GM19463 (cell line): ENCODE measurements at regions not wholly inside any gene's neighbourhood (a gene's known extent, or its start where the extent isn't known, plus 50 kb on each side); places are given as distances from the start of the nearest gene placed in this dataset.
A peak's percentile ranks its signal among the peaks of the same experiment; 100 is the strongest.
"Not testable (repeated sequence)": the region's sequence is repeated elsewhere in the genome, so short reads cannot be mapped to it uniquely, and the experiment has no call there.

Experiments
- ATAC-seq: cut with Tn5 transposase; IDR thresholded peaks from one replicate; pipeline ENCODE4 v1.9.1; 2021; ENCODE audit warnings: mild to moderate bottlenecking, moderate library complexity; ENCODE audit not compliant: unreplicated experiment

DNA sequence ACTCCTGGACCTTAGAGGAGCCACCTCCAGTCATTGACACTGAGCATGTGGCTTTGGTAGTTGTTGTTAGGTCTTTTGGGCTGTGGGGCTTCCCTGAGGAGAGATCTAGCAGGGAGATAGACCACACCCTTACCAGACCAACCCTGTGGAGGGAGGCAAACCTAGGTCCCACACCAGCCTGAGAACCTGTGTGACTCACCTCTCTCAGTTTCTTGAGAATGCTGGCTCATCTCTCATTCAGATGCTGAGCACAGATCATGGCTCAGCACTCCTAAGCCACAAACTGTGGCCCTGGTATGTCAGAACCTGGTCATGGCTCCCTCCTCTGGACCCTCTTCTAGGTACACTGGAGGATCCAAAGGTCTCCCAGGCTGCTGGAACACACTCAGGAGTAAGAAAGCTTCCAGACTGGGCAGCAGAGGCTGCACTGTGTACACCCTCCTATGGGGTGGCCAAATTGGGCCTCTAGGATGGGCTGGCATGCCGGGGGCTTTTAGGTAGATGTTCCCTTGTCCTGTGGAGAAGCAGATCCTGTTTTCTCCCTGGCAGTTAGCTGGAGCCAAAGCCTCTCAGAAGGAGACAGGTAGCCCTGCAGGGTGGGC is 1294.5 kb downstream of the KHDRBS2 start:
- no peak for ATAC-seq

DNA sequence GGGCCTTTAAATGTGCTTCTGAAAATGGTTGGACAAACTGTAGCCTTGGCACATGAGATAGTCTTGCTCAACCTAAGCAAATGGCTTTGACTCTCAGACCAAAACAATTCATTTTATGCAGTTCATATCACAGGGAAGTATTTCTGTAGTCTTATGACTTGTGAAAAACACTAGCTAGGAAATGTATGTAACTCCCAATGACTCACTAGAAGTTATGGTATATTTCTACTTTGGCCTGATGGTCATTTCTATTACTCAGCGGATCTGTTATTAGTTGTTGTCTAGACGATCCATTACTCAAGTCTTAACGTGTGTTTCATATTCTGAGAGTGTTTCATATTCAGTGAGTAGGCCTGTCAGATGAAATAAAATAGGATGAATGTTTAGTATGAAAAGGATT is 1333.5 kb downstream of the KHDRBS2 start:
- no peak for ATAC-seq

DNA sequence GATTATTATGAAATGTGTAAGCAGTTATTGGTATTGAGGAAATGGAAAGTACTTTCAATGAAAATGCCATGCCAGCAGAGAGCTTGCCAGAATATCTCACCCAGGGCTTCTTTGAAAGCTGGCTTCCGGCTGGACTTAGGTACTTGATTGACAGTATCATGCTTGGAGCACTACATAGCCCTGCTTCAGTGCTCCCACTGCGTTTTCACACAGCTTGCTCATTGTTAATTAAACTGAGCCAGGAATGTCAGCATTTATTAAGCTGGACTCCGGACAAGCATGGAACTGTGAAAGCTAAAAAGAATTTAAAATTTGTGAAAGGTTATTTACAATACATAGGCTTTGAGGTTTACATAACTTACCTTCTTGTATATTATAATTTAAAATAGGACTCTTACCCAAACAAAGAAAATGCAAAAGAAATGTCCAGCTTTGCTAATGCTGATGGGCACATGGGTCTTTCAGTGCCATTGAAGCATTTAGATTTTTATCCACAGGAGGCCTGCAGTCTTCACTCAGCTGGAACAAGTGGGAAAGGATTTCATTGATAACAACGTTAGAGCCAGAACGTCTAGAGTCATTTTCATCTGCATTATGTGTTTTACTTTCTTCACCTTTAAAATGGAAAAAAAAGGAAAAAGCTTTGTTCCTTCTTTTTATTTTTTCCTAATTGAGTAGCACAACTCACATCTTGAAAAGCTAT is 1335.7 kb downstream of the KHDRBS2 start:
- not testable (repeated sequence) for ATAC-seq

DNA sequence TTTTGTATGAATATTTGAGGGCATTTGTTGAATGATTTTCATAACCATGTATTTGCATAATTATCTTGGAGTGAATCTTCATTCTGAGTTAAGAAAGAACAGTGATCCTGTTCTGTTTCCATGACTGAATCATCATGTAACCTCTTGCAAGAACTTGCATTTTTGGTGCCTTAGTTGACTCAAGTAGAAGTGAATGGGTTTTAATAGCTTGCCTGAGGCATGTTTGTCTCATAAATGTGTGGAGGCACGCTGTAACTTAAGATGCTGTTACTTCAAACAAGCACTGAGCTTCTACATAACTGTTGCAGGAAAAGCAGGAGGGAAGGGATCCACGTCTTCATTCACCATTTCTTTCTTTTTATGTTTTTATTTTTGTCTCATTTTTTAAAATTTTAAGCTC is 1338.6 kb downstream of the KHDRBS2 start:
- ATAC-seq, result not testable (repeated sequence)

DNA sequence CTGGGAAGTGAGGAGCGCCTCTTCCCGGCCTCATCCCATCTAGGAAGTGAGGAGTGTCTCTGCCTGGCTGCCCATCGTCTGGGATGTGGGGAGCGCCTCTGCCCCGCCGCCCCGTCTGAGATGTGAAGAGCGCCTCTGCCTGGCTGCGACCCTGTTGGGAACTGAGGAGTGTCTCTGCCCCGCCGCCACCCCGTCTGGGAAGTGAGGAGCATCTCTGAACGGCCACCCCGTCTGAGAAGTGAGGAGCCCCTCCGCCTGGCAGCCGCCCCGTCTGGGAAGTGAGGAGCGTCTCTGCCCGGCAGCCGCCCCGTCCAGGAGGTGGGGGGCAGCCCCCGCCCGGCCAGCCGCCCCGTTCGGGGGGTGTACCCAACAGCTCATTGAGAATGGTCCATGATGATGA is 1341.2 kb downstream of the KHDRBS2 start:
- not testable (repeated sequence) for ATAC-seq

DNA sequence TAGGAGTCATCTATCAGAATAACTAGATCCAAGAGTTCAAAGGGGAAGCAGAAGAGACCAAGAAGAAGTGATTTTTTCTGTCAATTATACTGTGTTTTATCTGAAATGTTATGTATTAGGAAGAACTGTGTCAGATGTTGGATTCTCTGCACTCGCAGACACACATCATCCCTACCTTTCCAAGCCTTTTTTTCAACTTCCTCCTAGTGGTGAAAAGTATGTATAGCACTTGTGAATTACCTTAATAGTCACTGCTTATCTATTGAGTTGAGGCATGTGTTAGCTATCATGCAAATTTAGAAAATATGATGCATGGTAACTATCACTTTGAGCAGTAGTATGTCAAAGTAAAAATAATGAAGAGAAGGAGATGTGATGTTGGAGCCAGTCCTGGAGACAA is 1350.1 kb downstream of the KHDRBS2 start:
- ATAC-seq, result peak; percentile 62

DNA sequence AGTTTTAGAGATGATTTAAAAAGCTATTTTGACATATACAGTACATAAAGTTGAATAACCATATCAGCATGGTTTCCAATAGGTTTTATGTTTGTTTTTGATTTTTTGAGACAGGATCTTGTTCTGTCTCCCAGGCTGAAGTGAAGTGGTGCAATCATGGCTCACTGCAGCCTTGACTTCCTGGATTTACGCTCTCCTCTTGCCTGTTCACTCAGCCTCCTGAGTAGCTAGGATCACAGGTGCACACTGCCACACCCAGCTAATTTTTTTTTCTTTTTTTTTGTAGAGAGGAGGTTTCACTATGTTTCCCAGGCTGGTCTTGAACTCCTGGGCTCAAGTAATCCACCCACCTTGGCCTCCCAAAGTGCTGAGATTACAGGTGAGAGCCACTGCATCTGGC is 1366.4 kb downstream of the KHDRBS2 start:
- not testable (repeated sequence) for ATAC-seq

DNA sequence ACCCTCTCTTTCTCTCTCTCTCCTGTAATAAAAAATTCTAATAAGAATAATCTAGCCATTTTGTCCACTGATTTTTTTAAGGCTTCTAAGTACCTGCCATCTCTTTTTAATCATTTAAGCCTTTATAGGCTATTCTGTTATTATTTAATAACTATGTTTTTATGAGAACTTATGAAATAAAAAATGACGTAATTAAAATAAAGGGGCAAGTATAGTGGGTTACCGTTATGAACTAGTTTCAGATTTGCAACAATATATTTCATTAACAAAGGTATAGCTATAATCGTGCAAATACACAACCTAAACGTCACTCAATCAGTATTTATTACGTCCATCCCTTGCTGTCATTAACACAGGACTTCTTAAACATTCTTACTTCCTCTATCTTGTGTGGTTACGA is 1382.2 kb downstream of the KHDRBS2 start:
- not testable (repeated sequence) for ATAC-seq

DNA sequence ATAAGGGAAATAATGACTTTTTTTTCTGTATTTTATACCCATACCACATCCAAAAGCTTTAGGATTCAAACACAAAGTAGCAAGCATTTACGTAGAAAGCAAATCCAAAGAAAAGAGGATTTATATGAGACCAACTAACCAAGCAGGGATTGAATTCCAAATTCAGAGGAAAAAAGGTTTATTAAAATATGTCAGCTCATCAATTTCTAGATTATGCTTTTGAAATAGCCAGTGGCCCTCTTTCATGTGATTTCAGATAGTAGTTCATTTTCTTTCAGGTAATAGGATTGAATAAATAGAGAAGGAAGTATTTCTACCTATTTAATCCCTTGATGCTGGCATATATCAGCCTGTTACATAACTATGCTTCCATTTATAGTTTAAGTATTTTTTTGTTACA is 1392.7 kb downstream of the KHDRBS2 start:
- not testable (repeated sequence) for ATAC-seq

DNA sequence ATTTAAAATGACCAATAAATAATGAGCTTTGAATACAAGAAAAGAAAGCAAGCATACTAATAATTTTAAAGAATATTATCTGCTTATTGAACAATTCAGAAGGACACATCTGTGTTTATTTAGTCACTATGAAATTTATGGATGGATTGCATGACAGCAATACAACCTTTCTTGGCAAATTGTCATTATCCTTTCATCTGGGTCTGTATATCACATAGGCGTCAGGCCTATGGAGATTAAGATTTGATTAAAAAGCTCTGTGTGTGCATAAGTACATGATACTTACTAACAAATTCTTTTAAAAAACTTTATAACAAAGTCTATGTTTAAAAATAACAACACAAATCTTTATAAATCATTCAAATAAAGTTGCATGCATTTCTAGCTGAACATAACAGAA is 1394.4 kb downstream of the KHDRBS2 start:
- ATAC-seq, result no peak

DNA sequence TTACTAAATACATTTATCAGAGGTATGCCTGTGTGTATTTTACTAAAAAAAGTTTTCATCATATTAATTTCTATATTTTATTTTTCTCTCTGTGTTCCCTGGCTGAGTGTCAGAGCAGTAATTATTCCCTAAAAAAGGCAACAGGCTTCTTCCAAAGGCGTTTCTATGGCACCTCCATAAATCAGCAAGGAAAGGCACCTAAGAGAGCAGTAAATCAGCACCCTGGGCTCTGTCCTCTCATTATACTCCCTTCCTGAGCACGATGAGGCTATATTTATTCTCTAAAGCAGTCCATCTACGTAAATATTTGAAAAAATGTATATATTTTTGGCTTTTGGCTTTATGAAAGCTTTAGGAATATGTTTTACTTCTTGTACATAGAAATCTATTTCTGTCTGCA is 1408.6 kb downstream of the KHDRBS2 start:
- ATAC-seq, result not testable (repeated sequence)

DNA sequence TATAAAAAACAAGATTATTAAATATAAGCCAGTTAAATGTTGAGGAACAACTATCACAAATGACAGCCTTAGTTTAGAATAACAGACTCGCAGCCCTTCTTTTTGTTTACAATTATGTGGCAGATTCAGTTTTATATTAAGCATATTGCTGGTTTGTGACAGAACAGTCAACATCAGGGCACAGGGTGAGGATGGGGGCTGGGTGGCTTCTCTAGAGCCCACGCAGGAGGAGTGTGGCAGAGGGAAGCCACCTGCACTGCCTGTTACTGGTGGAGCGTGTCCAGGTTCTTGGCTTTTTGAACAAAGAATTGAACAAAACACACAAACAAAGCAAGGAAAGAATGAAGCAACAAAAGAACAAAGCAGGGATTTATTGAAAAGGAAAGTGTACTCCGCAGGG is 1415.2 kb downstream of the KHDRBS2 start:
- not testable (repeated sequence) for ATAC-seq

DNA sequence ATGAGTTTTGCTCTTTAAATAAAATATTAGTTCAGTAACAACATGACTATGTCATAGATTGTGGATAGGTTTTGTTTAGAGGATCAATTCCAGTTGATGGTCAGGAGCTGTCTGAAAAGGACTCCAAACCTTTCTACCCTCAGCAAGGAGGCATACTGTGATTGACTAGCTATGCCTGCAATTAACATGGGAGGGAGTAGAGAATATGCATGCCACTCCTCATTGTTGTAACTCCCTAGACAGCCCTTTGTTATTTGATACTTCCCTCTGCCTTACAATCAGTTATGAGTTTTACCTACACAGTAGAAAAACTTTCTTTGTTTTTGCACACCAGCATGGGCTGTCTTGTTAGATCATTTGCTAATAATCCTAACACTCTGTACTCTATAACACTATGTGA is 1418.5 kb downstream of the KHDRBS2 start:
- no peak for ATAC-seq

DNA sequence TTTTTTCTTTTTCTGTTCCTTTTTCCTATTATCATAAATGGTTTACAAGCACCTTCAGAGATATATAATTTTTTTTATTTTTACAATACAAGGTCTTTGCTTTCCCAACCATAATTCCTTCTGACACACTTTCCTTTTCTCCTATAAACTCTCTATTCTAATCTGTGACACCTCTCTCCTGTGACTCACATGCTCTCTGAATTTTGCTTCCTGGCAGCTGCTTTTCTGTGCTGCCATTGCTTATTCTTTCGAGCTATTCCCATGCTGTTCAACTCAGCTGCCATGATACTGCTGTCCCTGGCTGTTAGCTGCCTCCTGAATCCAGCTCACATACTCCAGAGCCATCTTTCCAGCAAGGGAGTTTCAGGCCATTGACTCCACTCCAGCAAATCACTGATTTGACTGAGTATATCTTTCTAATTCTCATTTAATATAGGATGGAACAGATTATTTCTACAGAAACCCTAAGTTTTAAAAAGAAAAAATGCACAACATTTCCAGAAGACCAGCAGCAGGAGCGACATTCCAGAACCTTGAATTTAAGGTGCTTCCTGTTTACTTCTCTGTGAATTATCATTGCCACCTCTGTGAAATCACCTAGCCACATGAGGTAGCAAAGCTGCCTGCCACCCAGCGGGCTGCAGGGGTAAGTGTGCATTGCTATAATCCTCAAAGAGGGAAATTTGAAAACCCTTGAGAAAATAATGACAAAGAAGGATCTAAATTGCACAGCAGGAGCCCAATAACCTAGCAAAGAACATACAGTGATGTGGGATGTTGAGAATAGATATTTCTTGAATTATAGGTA is 1442.6 kb downstream of the KHDRBS2 start:
- ATAC-seq, result not testable (repeated sequence)

DNA sequence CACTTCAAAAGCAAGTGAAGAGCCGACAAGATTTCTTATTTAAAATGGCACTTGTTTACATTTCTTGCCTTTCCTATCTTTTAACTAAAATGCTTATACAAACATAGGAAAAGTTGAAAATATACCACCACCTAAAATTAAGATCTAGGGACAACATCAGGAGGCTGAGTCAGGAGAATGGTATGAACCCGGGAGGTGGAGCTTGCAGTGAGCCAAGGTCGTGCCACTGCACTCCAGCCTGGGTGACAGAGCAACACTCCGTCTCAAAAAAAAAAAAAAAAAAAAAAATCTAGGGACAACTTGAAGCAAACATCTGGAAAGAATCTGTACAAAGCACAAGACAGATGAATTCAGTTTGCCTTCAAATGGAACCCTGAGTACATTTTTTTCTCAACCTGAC is 1455.3 kb downstream of the KHDRBS2 start:
- not testable (repeated sequence) for ATAC-seq

DNA sequence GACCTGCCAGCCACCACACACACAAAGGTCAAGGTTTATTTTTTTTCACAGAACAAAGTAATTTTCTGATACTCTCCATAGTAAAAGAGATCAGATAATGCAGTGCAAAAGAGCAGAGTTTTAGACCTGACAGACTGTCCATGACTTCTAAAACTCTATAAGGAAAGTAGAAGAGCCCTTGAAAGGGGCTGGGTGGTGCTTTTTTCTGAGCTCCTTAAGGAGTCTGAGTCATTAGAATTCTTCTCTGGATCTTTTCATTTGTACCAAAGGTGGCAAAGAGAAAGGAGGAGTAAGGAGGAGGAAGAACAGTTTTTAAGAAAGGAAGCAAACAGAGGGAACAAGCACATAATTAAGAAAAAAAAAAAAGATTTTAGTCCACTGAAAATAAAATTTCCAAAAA is 1463.4 kb downstream of the KHDRBS2 start:
- ATAC-seq, result not testable (repeated sequence)

DNA sequence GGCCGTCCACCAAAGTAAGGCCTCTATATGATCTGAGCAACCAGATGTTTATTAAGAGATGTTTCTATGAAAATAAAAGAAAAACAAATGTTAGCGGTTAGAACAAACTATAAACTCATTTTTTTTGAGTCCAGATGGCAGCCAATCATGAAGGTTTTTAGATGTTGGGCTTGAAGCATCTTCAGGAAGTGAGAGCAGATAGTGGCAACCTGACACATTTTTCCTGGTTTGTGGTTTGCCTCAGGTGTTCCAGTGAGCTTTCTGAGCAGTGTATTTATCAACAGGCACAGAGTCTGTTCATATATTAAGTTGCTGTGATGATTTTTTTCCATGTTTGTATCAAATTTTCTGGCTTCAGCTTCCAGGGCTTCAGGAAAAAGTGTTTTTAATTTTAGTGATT is 1468.0 kb downstream of the KHDRBS2 start:
- ATAC-seq, result not testable (repeated sequence)

DNA sequence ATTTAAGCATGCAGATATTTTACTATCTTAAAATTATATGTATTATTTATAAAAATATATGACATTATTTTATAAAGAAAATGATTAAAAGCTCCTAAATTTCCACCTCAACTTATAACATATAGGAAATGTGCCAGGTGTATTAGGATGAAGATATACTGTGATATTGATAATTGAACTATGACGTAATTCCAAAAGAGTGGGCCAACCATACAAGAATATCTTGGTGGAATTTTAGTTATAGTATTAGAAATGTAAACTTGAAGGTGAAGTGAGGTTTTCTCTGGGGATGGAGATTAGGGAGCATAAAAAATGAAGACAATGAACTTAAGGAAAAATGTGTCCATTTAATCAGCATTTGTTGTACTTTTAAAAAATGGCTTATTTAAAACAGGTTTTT is 1471.2 kb downstream of the KHDRBS2 start:
- ATAC-seq, result not testable (repeated sequence)

DNA sequence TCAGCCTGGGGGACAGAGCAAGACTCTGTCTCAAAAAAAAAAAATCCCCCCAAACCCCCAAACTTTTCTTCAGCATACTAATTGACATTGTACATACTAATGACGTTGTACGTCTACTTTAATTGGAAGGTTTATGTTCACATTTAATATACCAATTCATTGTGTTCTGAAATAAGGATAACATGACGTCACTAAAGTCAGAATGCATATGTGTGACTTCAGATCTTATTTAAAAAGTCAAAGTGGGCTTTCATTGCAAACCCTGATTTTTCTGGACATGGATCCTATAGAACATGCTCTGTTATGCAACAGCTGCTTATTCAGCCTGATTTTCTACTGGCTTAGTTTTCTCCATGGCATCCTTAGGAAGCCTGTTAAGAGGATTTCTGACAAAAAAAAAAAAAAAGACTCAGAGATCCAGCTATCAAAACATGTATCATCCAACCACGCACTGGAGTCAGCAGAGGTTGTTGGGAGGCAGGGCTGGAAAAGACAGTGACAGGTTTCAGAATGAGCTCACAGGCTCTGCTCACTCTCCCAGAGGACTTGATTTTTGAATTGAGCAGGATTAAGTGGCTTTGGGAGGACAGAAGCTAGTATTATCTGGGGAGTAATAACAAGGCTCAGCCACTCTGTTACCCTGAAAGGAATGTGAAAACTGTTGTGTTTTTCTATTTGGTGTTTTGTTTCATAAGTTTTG is 1472.0 kb downstream of the KHDRBS2 start:
- ATAC-seq, result not testable (repeated sequence)

DNA sequence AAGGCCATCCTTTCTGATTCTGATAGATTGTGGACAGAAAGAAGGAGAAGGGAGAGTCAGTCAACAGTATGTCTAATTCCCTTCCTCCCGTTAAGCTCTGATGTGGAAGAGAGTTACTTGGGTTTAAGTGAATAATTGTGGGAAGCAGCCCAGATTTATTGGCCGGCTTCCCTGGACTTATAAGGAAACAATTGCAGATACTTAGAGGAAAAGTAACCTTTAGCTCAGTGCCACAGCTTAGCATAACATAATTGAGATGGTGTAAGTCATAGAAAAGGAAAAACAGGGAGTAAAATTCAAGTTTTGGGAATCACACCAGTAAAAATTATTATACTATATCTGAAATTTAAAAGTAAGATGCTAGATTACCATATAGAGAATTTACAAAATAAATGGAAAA is 1475.8 kb downstream of the KHDRBS2 start:
- not testable (repeated sequence) for ATAC-seq

DNA sequence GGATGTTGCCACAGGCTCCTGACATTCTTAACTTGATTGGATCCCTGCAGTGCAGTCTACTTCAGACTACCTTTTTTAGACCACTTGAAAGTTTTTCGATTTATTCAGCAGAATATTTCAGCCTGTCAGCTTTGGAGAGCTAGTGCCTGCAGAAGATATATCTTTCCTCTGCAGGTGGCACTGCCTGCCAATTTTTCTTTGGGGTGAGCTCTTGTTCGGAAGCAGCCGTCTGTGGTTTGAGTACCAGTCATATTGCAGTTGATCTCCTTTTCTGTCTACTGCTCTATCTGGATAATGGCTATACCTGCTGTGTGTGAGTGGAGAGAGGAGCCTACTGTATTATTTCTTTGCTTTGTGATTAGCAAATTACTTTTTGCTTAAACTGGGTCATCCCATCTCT is 1486.9 kb downstream of the KHDRBS2 start:
- ATAC-seq, result not testable (repeated sequence)
